Tongue (tissue), 1 donor: ENCODE measurements at regions not wholly inside any gene's neighbourhood (a gene's known extent, or its start where the extent isn't known, plus 50 kb on each side); places are given as distances from the start of the nearest gene placed in this dataset.

ENCODE experiments used
- DNase-seq: peaks from one replicate; pipeline ENCODE4 v3.0.0-alpha.2; 2015

- no peak for DNase-seq
Measured at GRCh38 chr10:10544890-10545289, 472.8 kb upstream of the CELF2 start.

DNA sequence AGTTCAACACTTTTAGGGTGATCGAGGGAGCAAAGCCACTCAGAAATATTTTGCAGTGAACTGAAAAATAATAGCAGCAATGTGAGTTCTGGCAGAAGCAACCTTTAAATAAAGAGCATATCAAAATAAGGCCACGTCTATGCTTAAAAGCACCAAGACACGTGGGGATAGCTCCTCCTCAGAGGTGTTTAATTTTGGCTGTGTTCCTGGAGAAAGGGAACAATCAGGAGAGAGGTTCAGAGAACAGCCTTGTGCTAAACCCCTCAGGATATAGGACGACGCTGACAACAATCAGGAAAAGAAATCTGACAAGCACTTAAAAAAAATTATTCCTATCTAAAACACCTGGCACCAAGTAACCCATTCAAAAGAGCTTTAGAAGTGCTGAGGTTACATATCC lies 471.9 kb upstream of the CELF2 start:
- DNase-seq, result no peak

DNA sequence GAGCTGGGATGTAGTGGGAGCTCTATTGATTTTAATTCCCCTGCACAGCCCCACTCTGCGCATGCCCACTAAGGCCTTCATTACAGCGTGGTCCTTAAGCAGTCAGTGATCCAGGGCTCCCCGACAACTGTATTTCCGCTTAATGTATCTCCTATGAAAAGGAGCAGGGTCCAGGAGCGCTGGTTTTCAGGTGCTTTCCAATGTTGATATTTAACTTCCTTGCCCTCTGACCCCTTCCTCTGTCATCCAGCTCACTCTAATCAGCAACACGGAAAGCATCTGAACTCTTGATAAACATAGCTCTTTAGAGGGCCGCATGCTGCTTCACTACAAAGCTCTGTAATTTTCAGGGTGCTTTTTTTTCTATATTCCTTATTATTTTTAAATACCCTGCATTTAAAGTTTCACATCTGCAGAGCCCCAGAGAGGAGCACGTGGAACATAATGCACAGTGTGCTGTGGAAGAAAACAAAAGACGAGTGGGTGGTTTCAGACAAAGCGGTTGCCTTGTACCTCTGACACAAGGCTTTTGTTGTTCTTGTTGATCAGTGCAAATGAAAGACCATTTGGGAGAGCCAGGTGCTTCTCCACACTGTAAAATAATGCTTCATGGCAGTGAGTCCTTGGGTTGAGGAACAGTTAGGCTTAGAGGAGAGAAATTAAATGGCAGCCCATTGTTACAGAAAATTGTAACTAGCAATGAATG lies 465.9 kb upstream of the CELF2 start:
- DNase-seq, result no peak

DNA sequence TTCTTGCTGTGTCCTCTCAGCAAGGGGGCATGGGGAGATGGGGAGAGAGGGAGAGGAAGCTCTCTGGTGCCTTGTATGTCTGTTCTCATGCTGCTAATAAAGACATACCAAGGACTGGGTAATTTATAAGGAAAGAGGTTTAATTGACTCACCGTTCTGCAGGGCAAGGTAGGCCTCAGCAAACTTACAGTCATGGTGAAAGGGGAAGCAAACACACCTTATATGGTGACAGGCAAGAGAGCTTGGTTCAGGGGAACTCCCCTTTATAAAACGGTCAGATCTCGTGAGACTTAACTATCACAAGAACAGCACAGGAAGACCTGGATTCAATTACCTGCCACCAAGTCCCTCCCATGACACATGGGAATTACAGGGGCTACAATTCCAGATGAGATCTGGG lies 464.7 kb upstream of the CELF2 start:
- no peak for DNase-seq

GRCh38 chr10:10564081-10564794 lies 453.4 kb upstream of the CELF2 start:
- DNase-seq, result peak; percentile 32

- DNase-seq, result no peak
Measured at GRCh38 chr10:10576937-10577336, 440.7 kb upstream of the CELF2 start.

- no peak for DNase-seq
Measured at GRCh38 chr10:10579709-10580108, 438.0 kb upstream of the CELF2 start.

GRCh38 chr10:10584161-10584560 lies 433.5 kb upstream of the CELF2 start:
- DNase-seq, result no peak

GRCh38 chr10:10587744-10588393 lies 429.8 kb upstream of the CELF2 start:
- no peak for DNase-seq

GRCh38 chr10:10589540-10590303 lies 427.9 kb upstream of the CELF2 start:
- peak; percentile 11 for DNase-seq

GRCh38 chr10:10591715-10592341 lies 425.8 kb upstream of the CELF2 start:
- no peak for DNase-seq

DNA sequence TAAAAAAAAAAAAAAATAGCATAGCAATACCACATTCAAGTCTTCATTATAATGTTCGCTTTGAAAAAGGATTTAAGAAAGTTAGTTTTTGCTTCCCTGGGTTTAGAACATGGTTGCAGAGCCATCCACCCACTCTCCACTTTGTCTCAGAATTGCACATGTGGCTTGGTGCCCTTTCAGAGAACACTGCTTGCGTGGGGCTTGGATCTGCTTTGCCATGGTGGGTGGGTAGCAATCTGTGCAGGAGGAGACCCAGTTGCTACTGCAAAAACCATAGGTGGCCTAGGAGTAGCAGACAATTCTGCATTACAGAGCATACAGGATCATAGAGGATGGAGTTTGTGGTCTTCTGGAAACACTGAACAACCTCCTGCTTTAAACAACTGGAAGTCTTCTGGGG lies 421.4 kb upstream of the CELF2 start:
- DNase-seq, result no peak

- DNase-seq, result no peak
Measured at GRCh38 chr10:10598297-10598696, 419.4 kb upstream of the CELF2 start.

GRCh38 chr10:10600004-10600403 lies 417.7 kb upstream of the CELF2 start:
- DNase-seq, result no peak

GRCh38 chr10:10605551-10606081 lies 412.1 kb upstream of the CELF2 start:
- DNase-seq, result peak; percentile 40

DNA sequence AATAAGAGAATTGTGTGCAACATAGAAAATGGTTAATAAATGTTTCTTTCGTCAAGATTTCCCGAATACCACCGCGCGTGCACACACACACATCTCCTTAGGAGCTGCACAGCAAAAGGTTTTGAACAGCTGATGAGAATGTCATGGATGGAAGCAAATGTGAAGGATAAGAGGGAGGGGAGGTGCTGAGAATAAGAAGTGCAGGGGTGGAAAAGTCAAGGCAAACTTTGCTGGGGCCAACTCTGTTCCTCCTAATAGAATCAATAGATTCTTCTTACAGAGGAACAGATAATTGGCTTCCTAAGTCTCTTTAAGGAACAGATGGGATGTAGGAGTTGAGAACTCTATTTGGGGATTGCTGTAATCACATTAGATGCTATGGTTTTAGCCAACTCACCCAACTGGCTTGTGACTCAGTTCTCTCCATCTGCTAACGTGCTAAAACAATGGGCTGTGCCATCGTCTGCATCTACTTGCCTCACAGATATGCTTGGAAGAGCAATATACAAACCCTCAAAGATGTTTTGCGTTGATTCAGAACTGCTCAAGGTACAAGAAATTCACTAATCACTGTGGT lies 408.2 kb upstream of the CELF2 start:
- no peak for DNase-seq

DNA sequence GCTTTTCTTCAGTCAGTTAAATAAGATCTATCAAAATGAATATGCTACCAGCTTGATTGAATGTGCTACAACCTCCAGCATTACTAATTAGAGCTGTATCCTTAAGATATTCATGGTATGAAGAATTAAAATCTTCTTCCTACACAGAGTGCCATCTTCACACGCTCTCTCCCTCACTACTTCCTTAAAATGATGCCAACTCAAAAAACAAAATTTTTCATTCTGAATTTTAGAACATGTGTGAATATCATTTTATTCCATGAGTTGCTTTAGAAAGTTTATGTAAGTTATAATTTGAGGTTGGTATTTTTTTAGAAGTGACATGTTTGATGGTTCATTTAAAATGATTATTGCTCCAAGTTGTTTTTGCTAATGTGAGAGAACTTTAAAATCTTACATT lies 407.5 kb upstream of the CELF2 start:
- no peak for DNase-seq

DNA sequence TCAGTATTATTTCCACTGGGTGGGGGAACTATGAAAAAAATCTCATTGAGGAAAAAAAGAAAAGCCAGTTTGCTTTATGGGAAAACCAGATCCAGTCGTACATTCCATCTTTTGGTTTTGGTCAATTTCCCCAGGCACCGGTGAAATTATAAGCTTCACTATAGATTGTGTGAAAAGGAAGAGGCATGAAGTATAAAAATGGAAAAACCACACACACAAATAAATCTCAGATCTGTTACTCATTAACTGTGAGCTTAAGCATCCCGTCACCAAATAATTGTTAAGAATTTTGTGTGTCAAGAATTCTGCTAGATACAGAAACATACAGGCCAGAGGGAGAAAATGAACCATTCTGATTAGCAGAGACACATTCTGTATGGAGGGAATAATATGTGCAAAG lies 405.5 kb upstream of the CELF2 start:
- DNase-seq, result no peak

- DNase-seq, result no peak
Measured at GRCh38 chr10:10613656-10614244, 403.9 kb upstream of the CELF2 start.

DNA sequence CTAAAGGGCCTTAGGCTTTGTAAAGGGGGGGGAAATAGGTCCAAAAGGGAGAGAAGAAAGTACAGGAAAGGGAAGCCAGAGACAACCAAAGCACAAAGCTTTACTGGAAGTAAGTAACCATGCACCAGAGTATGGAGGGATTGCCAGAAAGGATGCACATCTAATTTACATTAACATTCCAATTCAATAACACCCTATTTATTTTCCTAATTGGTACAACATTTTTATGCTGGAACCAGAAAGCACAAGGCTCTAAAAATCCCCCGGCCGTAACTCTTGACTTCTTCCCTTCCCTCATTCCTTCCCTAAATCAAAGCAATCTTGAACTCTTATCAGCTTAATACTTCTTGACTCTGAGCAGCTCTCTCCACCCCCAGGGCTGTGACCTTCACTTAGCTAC lies 400.0 kb upstream of the CELF2 start:
- DNase-seq, result no peak

- no peak for DNase-seq
Measured at GRCh38 chr10:10618139-10618538, 399.5 kb upstream of the CELF2 start.
